GM12878 (cell line): ENCODE measurements at regions not wholly inside any gene's neighbourhood (a gene's known extent, or its start where the extent isn't known, plus 50 kb on each side); places are given as distances from the start of the nearest gene placed in this dataset.

ENCODE experiments used
- ATAC-seq: fragments of 200-7000 bp; cut with Tn5 transposase; 3 replicates; pipeline ENCODE4 v1.9.1; 2020; ENCODE audit warnings: mild to moderate bottlenecking, moderate library complexity
- BruUV-seq: library from RNA; stranded (reverse); fragments of 400-500 nt; replicated peaks from 2 replicates; lab custom pipeline; 2021; lab: Mats Ljungman, UMichigan
- CTCF ChIA-PET: fragments of 300-600 bp; sonication (Branson Sonifier 250); formaldehyde crosslinking; extraction: SDS; loops from one replicate; lab custom pipeline; 2021; ENCODE audit warnings: inconsistent platforms; lab: Yijun Ruan, JAX
- POLR2A ChIA-PET: fragments of 350-600 bp; formaldehyde crosslinking; extraction: SDS; loops from one replicate; lab custom pipeline; 2021; ENCODE audit warnings: inconsistent platforms; lab: Charles Lee
- RAD21 ChIA-PET: fragments of 300-600 bp; sonication (Branson Sonifier 250); formaldehyde crosslinking; loops from one replicate; lab custom pipeline; 2023; ENCODE audit warnings: antibody characterized with exemption; ENCODE audit not compliant: unreplicated experiment; lab: Charles Lee
- SMC1A ChIA-PET: fragments of 300-600 bp; sonication (Branson Sonifier 250); formaldehyde crosslinking; loops from one replicate; lab custom pipeline; 2023; ENCODE audit not compliant: unreplicated experiment, uncharacterized antibody; lab: Charles Lee
- DNase-seq: peaks from one replicate; pipeline ENCODE4 v3.0.0-alpha.2; 2011; ENCODE audit warnings: low read depth, low spot score
- FAIRE-seq: peaks from 3 replicates; lab custom pipeline; 2011; peaks lifted over from hg19 to GRCh38; lab: Jason Lieb, UNC
- H2AFZ ChIP-seq: 2 replicates; pipeline ENCODE4 v1.6.0; 2011; ENCODE audit warnings: low read depth, low read length, control low read depth; ENCODE audit not compliant: control insufficient read depth
- H3K27ac ChIP-seq: 2 replicates; pipeline ENCODE4 v1.5.1; 2011; ENCODE audit warnings: control low read depth; ENCODE audit not compliant: control insufficient read depth, insufficient read depth
- H3K27me3 ChIP-seq, 2 experiments: replicated peaks in 1 of 2; 2 replicates each; pipeline versions ENCODE4 v1.6.0 to v1.6.1; 2011; ENCODE audit warnings: low read length in 1 of 2; ENCODE audit not compliant: control insufficient read depth in 2 of 2, insufficient read depth in 2 of 2
- H3K36me3 ChIP-seq, 2 experiments: 2 replicates each; pipeline ENCODE4 v1.5.1; 2011; ENCODE audit warnings: low read length in 1 of 2; ENCODE audit not compliant: control insufficient read depth in 2 of 2, insufficient read depth in 2 of 2
- H3K4me1 ChIP-seq: 2 replicates; pipeline ENCODE4 v1.6.1; 2011; ENCODE audit warnings: mild to moderate bottlenecking, low read length, moderate library complexity, mixed read lengths; ENCODE audit not compliant: control insufficient read depth, insufficient read depth
- H3K4me2 ChIP-seq: 2 replicates; pipeline ENCODE4 v1.6.0; 2011; ENCODE audit warnings: control low read depth; ENCODE audit not compliant: control insufficient read depth, insufficient read depth
- H3K4me3 ChIP-seq: fragments of 200-600 bp; sonication (generic); 2 replicates; pipeline ENCODE4 v1.5.1; 2016
- H3K79me2 ChIP-seq: 2 replicates; pipeline ENCODE4 v1.6.0; 2011; ENCODE audit warnings: low read length; ENCODE audit not compliant: control insufficient read depth, insufficient read depth
- H3K9ac ChIP-seq: 2 replicates; pipeline ENCODE4 v1.8.0; 2011; ENCODE audit warnings: low read length, control low read depth, mixed read lengths; ENCODE audit not compliant: control insufficient read depth, insufficient read depth
- H3K9me3 ChIP-seq: replicated peaks from 3 replicates; pipeline ENCODE4 v1.5.1; 2011; ENCODE audit warnings: mild to moderate bottlenecking, low read length; ENCODE audit not compliant: control insufficient read depth, insufficient read depth
- H4K20me1 ChIP-seq: 2 replicates; pipeline ENCODE4 v1.6.0; 2011; ENCODE audit not compliant: control insufficient read depth, insufficient read depth
- BCL11A ChIP-seq: IDR thresholded peaks from 2 replicates; pipeline ENCODE4 v1.6.1; 2011; ENCODE audit warnings: low read depth, low read length
- BHLHE40 ChIP-seq, 2 experiments: fragments of 450-650 bp in 1 of 2; IDR thresholded peaks; 2 replicates each; pipeline ENCODE4 v1.6.1; 2011 to 2017; ENCODE audit warnings: low read depth in 2 of 2, borderline replicate concordance in 1 of 2, improper control_type of control experiment in 1 of 2, low read length in 1 of 2, mild to moderate bottlenecking in 1 of 2
- CEBPB ChIP-seq, 2 experiments: fragments of 150-350 bp in 1 of 2; IDR thresholded peaks; 2 replicates each; pipeline ENCODE4 v1.6.1; 2012 to 2014; ENCODE audit warnings: low read depth in 2 of 2, low read length in 2 of 2, borderline replicate concordance in 1 of 2, inconsistent platforms in 1 of 2
- CEBPZ ChIP-seq: fragments of 150-350 bp; IDR thresholded peaks from 2 replicates; pipeline ENCODE4 v1.6.1; 2016; ENCODE audit warnings: low read depth, low read length
- EZH2 ChIP-seq: IDR thresholded peaks from 2 replicates; pipeline ENCODE4 v1.6.1; 2012; ENCODE audit warnings: low read depth, mild to moderate bottlenecking, control low read depth, inconsistent platforms, low read length, borderline replicate concordance; ENCODE audit not compliant: control insufficient read depth
- HDAC2 ChIP-seq: fragments of 200-600 bp; sonication (generic); IDR thresholded peaks from 2 replicates; pipeline ENCODE4 v1.6.1; 2017
- NR2C1 ChIP-seq: fragments of 450-650 bp; IDR thresholded peaks from 2 replicates; pipeline ENCODE4 v1.6.1; 2017; ENCODE audit warnings: antibody characterized with exemption, mild to moderate bottlenecking, moderate library complexity
- PBX3 ChIP-seq: IDR thresholded peaks from 2 replicates; pipeline ENCODE4 v1.6.1; 2011; ENCODE audit warnings: mild to moderate bottlenecking, low read depth, low read length, moderate library complexity; ENCODE audit not compliant: insufficient replicate concordance
- RCOR1 ChIP-seq: conservative IDR thresholded peaks from 2 replicates; pipeline ENCODE4 v1.6.1; 2012; ENCODE audit warnings: low read depth, low read length, improper control_type of control experiment
- WGBS: methylation state at CpG from one replicate; pipeline ENCODE4 v1.1.6; 2016; ENCODE audit warnings: low lambda C conversion rate; ENCODE audit not compliant: insufficient replicate concordance, insufficient coverage; ENCODE audit errors: missing lambda C conversion rate; 5-methylcytosine and 5-hydroxymethylcytosine counted together
- in situ Hi-C: fragments of 300-500 bp; cut with MboI; formaldehyde crosslinking; loops from 9 replicates; pipeline ENCODE4 v1.14.3; 2018; ENCODE audit warnings: mixed read lengths
- intact Hi-C: fragments of 100-400 bp; cut with micrococcal nuclease; formaldehyde crosslinking; loops from one replicate; pipeline ENCODE4 v1.14.2; 2022; ENCODE audit not compliant: unreplicated experiment
- TF ChIP-seq, protein P1 (sequence below): fragments of 450-650 bp; IDR thresholded peaks from 2 replicates; pipeline ENCODE4 v1.6.1; 2017; ENCODE audit warnings: borderline replicate concordance

DNA sequence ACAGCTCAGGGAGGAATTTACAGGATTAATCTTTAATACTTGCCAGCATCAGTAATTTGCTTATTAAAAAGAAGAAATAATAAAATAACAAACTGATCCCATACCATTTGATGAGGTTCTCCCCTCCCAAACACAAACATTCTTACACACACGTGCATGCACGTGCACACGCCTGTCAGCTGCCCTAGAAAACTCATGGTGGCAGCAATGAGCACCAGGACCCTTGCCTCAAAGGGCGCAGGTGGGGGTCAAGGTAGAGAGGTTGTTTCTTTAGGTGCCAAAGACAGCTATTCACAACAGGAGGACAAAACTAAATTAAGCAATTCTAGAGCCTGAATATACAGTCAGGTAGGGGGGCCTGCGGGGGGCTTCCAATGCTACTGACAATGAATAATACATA, 219.3 kb downstream of the BUD13 start:
- Histone ChIP-seq H3K9me3 (no peaks in the 10 kb centered on the region; the same call in 2 of the 3 replicates), H3K9ac (no peak overlapping the region), H3K36me3 (no peaks in the 10 kb centered on the region), H3K79me2 (no peaks in the 10 kb centered on the region), H3K4me2 (no peak overlapping the region), H3K27me3 (peaks cover 0 to 4% of the 10 kb centered on the region in 2 experiments; a peak in 1 of 4 replicates)
- ChIA-PET SMC1A (no interaction called here), POLR2A (no interaction called here), RAD21 (no interaction called here), CTCF (no interaction called here)
- ATAC-seq = no peak
- TF ChIP-seq EZH2 = no peak
- peak in 1 of 2 experiments; percentile 36; a peak in 1 of 4 replicates for TF ChIP-seq BHLHE40 (IDR thresholded peaks at IDR 0.05; ENCODE audit: borderline replicate concordance in 1 of 2, low read depth in 2 of 2, low read length in 1 of 2)
- TF ChIP-seq, all 136 proteins: peak for 1
- intact Hi-C loops (no loop called here), in situ Hi-C loops (no loop called here)
- WGBS = 31% methylated on average over 5 of the region's 5 CpGs
- DNase-seq (no peak), FAIRE-seq (no peak)
- BruUV-seq = no TSS peak
- Histone ChIP-seq H3K27ac (no peak overlapping the region), H3K4me1 (no peaks in the 10 kb centered on the region), H4K20me1 (no peaks in the 10 kb centered on the region), H3K4me3 (no peak overlapping the region), H2AFZ (no peak overlapping the region)

GRCh38 chr11:116551576-116551975, 221.2 kb downstream of the BUD13 start:
- in situ Hi-C loops = no loop called here
- Histone ChIP-seq H4K20me1 (no peaks in the 10 kb centered on the region), H3K4me1 (no peaks in the 10 kb centered on the region), H3K9ac (no peak overlapping the region), H3K4me2 (no peak overlapping the region), H2AFZ (no peak overlapping the region), H3K9me3 (no peaks in the 10 kb centered on the region; the same call in 2 of the 3 replicates), H3K27ac (no peak overlapping the region), H3K4me3 (no peak overlapping the region), H3K36me3 (no peaks in the 10 kb centered on the region), H3K79me2 (no peaks in the 10 kb centered on the region), H3K27me3 (peaks cover 0 to 5% of the 10 kb centered on the region in 2 experiments; a peak in 1 of 4 replicates)
- FAIRE-seq (no peak), DNase-seq (no peak), ATAC-seq (no peak)
- 54% methylated on average over 4 of the region's 4 CpGs for WGBS
- BruUV-seq = no TSS peak
- RAD21 ChIA-PET = no interaction called here
- CTCF ChIA-PET = no interaction called here
- SMC1A ChIA-PET = no interaction called here
- POLR2A ChIA-PET = no interaction called here
- intact Hi-C loops = no loop called here
- no peak for TF ChIP-seq RCOR1
- no peak for TF ChIP-seq CEBPB (IDR thresholded peaks at IDR 0.05; ENCODE audit: borderline replicate concordance in 1 of 2, low read depth in 2 of 2, low read length in 2 of 2)
- no peak for TF ChIP-seq PBX3
- TF ChIP-seq, protein P1, sequence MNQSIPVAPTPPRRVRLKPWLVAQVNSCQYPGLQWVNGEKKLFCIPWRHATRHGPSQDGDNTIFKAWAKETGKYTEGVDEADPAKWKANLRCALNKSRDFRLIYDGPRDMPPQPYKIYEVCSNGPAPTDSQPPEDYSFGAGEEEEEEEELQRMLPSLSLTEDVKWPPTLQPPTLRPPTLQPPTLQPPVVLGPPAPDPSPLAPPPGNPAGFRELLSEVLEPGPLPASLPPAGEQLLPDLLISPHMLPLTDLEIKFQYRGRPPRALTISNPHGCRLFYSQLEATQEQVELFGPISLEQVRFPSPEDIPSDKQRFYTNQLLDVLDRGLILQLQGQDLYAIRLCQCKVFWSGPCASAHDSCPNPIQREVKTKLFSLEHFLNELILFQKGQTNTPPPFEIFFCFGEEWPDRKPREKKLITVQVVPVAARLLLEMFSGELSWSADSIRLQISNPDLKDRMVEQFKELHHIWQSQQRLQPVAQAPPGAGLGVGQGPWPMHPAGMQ = no peak
- no peak for TF ChIP-seq NR2C1
- no peak for TF ChIP-seq HDAC2
- no peak for TF ChIP-seq BCL11A
- no peak for TF ChIP-seq CEBPZ
